Transverse colon (tissue), 3 donors: ENCODE measurements at regions not wholly inside any gene's neighbourhood (a gene's known extent, or its start where the extent isn't known, plus 50 kb on each side); places are given as distances from the start of the nearest gene placed in this dataset.

Source experiments
- POLR2A ChIP-seq: fragments of 450-650 bp; IDR thresholded peaks from one replicate; pipeline ENCODE4 v1.6.1; 2016; ENCODE audit warnings: antibody characterized with exemption, mild to moderate bottlenecking, moderate library complexity
- TF ChIP-seq, protein P1 (sequence below), 5 experiments: fragments of 200-600 bp in 3 of 5; fragments of 450-650 bp in 2 of 5; sonication (generic) in 3 of 5; IDR thresholded peaks; 1 replicate in 2 of 5; 2 replicates in 3 of 5; pipeline ENCODE4 v1.5.1; 2016 to 2017; ENCODE audit warnings: antibody characterized with exemption in 5 of 5, inconsistent platforms in 3 of 5, mild to moderate bottlenecking in 2 of 5, moderate library complexity in 1 of 5

DNA sequence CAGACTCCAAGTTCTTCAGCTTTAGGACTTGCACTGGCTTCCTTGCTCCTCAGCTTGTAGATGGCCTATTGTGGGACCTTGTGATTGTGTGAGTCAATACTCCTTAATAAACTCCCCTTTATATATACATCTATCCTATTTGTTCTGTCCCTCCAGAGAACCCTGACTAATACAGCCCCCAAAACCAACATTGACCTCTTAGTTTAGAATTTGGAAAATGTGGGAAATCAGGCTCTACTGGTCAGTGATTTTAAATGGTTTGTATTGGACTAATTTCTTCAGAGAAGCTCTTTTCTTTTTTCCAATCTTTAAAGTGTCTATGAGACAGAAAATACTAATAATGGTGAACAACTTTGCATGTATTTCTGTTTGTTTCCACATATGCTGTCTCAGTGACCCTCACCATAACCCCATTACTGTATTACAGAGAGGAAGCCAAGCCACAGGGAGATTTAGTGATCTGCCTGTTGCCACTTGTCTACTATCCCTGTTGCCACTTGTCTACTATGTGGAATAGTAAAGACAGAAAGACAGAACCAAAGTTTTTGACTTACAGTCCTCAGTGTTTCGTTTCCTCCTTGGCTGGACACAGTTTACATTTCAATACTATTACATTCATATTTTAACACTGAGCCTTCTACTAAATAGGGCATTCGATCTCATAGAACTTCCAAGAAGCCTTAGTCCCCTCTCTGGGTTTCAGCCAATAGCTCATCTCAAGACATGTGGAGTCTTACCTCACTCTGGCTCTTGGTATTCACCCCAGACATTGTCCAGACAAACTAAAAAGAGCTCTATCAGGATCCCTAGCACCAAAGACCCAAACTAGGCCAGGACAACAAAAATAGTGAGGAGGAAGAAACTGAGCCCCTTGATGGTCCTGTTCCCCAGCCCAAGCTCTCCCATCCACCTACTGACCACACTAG is 121.0 kb downstream of the AKR1D1 start:
- TF ChIP-seq POLR2A: no peak
- TF ChIP-seq, protein P1, sequence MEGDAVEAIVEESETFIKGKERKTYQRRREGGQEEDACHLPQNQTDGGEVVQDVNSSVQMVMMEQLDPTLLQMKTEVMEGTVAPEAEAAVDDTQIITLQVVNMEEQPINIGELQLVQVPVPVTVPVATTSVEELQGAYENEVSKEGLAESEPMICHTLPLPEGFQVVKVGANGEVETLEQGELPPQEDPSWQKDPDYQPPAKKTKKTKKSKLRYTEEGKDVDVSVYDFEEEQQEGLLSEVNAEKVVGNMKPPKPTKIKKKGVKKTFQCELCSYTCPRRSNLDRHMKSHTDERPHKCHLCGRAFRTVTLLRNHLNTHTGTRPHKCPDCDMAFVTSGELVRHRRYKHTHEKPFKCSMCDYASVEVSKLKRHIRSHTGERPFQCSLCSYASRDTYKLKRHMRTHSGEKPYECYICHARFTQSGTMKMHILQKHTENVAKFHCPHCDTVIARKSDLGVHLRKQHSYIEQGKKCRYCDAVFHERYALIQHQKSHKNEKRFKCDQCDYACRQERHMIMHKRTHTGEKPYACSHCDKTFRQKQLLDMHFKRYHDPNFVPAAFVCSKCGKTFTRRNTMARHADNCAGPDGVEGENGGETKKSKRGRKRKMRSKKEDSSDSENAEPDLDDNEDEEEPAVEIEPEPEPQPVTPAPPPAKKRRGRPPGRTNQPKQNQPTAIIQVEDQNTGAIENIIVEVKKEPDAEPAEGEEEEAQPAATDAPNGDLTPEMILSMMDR (IDR thresholded peaks at IDR 0.05): no peak
